Tibial artery (tissue), 4 donors: ENCODE measurements at regions not wholly inside any gene's neighbourhood (a gene's known extent, or its start where the extent isn't known, plus 50 kb on each side); places are given as distances from the start of the nearest gene placed in this dataset.

Experiments
- DNase-seq, 2 donors: peaks; one replicate each; pipeline ENCODE4 v3.0.0-alpha.2; 2019
- H3K27ac ChIP-seq, 2 donors: fragments of 200-600 bp; sonication (generic) in 1 of 2; 1 replicate in 1 of 2; 2 replicates in 1 of 2; pipeline ENCODE4 v1.5.1; 2018 to 2019; ENCODE audit warnings: mild to moderate bottlenecking in 1 of 2
- H3K27me3 ChIP-seq, 2 donors: fragments of 200-600 bp; sonication (generic) in 1 of 2; one replicate each; pipeline versions ENCODE4 v1.5.1 to v1.6.0; 2016 to 2019
- H3K36me3 ChIP-seq, 3 donors: fragments of 200-600 bp; sonication (generic) in 2 of 3; one replicate each; pipeline ENCODE4 v1.5.1; 2016 to 2019; ENCODE audit warnings: mild to moderate bottlenecking in 2 of 3
- H3K4me1 ChIP-seq, 4 donors: fragments of 200-600 bp; sonication (generic) in 2 of 4; 1 replicate in 3 of 4; 2 replicates in 1 of 4; pipeline ENCODE4 v1.5.1; 2016 to 2019
- H3K4me3 ChIP-seq, 2 donors: fragments of 200-600 bp; sonication (generic) in 1 of 2; 1 replicate in 1 of 2; 2 replicates in 1 of 2; pipeline ENCODE4 v1.5.1; 2018 to 2019; ENCODE audit warnings: mild to moderate bottlenecking in 2 of 2
- H3K9me3 ChIP-seq, 3 donors: fragments of 200-600 bp; sonication (generic) in 1 of 3; one replicate each; pipeline ENCODE4 v1.5.1; 2016 to 2019
- intact Hi-C: fragments of 100-400 bp; cut with DNase I; formaldehyde crosslinking; loops from one replicate; pipeline ENCODE4 v1.15.0; 2023; ENCODE audit warnings: low total_unique reads
- TF ChIP-seq, protein P1 (sequence below), 2 experiments: fragments of 200-600 bp in 1 of 2; fragments of 450-650 bp in 1 of 2; IDR thresholded peaks; one replicate each; pipeline ENCODE4 v1.5.1; 2017 to 2019; ENCODE audit warnings: antibody characterized with exemption in 2 of 2, mild to moderate bottlenecking in 1 of 2, moderate library complexity in 1 of 2

DNA sequence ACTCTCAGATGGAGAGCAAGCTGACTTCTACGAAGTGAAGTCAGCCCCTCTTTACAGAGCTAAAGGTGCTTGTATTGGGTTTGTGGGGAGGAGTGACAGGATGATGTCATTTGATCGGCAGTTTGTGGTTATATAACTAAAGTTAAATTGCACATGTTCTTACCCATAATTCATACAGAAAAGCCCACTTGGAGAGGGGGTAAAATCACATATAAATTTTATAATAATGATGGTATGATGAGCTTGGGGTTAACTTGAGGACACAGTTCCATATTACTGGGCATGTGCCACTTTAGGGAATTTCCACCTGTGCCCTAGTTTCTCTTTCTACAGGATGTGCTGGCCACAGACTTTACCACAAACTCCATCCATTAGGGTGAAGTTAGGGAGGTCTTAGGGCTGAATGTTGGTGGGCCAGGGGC lies 1178.6 kb upstream of the CDH9 start:
- TF ChIP-seq, protein P1, sequence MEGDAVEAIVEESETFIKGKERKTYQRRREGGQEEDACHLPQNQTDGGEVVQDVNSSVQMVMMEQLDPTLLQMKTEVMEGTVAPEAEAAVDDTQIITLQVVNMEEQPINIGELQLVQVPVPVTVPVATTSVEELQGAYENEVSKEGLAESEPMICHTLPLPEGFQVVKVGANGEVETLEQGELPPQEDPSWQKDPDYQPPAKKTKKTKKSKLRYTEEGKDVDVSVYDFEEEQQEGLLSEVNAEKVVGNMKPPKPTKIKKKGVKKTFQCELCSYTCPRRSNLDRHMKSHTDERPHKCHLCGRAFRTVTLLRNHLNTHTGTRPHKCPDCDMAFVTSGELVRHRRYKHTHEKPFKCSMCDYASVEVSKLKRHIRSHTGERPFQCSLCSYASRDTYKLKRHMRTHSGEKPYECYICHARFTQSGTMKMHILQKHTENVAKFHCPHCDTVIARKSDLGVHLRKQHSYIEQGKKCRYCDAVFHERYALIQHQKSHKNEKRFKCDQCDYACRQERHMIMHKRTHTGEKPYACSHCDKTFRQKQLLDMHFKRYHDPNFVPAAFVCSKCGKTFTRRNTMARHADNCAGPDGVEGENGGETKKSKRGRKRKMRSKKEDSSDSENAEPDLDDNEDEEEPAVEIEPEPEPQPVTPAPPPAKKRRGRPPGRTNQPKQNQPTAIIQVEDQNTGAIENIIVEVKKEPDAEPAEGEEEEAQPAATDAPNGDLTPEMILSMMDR (IDR thresholded peaks at IDR 0.05): no peak
- intact Hi-C loops: no loop called here
- Histone ChIP-seq H3K27ac (no peak overlapping the region), H3K4me1 (no peaks in the 10 kb centered on the region), H3K9me3 (no peaks in the 10 kb centered on the region), H3K27me3 (no peaks in the 10 kb centered on the region), H3K36me3 (no peaks in the 10 kb centered on the region), H3K4me3 (no peak overlapping the region)
- no peak for DNase-seq

DNA sequence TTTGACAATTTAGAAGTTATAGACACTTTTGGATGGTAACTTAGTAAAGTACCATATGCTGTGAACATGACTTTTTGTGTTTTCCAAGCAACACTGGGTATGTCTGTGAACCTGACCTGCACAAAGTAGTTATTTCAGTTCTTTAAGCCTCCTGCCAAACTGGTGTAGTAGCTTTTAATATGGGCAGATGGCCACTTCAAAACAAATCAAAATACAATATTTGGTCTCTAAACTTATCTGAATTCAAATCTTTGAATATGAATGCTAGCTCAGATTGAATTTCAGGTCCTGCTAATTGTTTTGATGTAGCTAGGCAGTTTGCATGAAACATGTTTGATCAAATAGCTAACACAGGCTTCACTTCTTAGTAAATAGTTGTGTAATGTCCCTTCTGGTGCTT lies 1176.7 kb upstream of the CDH9 start:
- no peaks in the 10 kb centered on the region for H3K27me3 ChIP-seq
- no peaks in the 10 kb centered on the region for H3K4me1 ChIP-seq
- no peaks in the 10 kb centered on the region for H3K36me3 ChIP-seq
- H3K27ac ChIP-seq: no peak overlapping the region
- no peak overlapping the region for H3K4me3 ChIP-seq
- intact Hi-C loops: no loop called here
- no peak for DNase-seq
- H3K9me3 ChIP-seq: no peaks in the 10 kb centered on the region
- TF ChIP-seq, protein P1 (IDR thresholded peaks at IDR 0.05): no peak

DNA sequence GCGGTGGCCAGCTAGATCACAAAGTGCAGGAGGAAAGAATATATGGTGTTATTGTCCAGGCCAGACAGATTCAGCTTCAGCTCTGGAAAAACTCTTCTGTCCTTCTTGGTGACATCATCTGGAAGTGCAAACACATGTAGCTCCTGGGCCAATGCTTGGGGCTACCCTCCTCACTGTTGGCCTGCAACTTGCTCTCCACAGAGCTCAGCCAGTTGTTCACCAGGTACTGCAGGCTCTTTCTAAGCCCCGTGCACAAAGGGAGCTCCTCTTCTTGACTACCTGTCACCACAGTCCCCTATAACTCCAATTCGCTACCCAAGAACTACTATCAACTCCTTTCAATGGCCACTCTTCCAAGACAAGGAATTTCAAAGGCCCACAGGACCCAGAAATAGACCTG lies 1175.9 kb upstream of the CDH9 start:
- Histone ChIP-seq H3K27me3 (no peaks in the 10 kb centered on the region), H3K27ac (no peak overlapping the region), H3K36me3 (no peaks in the 10 kb centered on the region), H3K9me3 (no peaks in the 10 kb centered on the region), H3K4me1 (no peaks in the 10 kb centered on the region), H3K4me3 (no peak overlapping the region)
- no peak for DNase-seq
- intact Hi-C loops: no loop called here
- TF ChIP-seq, protein P1 (IDR thresholded peaks at IDR 0.05): no peak

DNA sequence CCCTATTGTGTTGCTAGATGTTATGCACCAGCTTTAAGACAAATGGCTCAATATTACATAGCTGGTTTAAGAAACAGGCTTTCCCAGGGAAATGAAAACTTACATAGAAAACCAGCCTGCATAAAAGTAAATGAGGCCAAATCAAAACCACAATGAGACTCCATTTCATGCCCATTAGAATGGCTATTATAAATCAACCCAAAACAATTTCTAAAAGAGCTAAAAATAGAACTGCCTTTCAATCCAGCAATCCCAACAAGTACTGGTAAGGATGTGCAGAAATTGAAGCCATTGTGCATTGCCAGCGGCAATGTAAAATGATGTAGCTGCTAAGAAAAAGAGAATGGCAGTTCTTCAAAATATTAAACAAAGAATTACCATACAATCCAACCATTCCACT lies 1170.0 kb upstream of the CDH9 start:
- no peak overlapping the region for H3K4me3 ChIP-seq
- H3K36me3 ChIP-seq: no peaks in the 10 kb centered on the region
- no peaks in the 10 kb centered on the region for H3K4me1 ChIP-seq
- intact Hi-C loops: no loop called here
- H3K9me3 ChIP-seq: no peaks in the 10 kb centered on the region
- H3K27ac ChIP-seq: no peak overlapping the region
- H3K27me3 ChIP-seq: no peaks in the 10 kb centered on the region
- no peak for DNase-seq
- TF ChIP-seq, protein P1 (IDR thresholded peaks at IDR 0.05): no peak

DNA sequence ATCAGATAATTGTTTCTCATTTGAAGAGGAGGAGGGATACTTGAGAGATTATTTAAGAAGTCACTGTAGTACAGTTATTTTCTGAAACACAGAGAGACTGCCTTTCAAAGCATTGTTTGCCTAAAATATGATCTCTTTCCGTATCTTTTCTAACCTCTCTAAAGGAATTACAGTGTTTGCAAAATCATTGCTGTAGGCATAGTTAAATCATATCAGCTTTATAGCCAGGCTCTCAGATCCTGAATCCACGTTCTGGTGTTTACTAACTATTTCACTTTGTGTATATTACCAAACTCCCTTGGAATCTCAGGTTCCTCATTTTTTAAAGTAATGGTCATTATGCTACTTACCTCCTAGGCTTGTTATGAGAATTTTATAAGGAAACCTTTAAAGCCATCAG lies 1151.6 kb upstream of the CDH9 start:
- Histone ChIP-seq H3K4me3 (no peak overlapping the region), H3K4me1 (no peaks in the 10 kb centered on the region), H3K36me3 (no peaks in the 10 kb centered on the region), H3K27me3 (no peaks in the 10 kb centered on the region), H3K9me3 (no peaks in the 10 kb centered on the region), H3K27ac (no peak overlapping the region)
- intact Hi-C loops: no loop called here
- TF ChIP-seq, protein P1 (IDR thresholded peaks at IDR 0.05): no peak
- no peak for DNase-seq

DNA sequence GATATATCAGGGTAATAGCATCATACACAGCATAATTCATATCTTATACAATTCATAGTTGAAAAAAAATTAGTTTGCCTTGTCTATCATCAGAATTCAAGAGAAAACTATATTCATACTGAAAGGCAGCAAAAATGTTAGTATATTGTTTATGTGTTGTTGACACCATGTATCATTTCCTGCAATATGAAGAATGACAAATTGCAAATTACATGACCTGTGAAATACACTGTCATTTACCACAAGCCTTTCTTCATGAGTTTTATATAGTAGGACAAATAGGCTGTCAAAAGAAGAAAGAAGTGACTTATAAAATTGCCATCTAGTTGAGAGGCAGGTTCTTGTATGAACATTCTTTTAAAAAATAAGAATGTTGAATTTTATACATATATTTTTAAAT lies 1136.3 kb upstream of the CDH9 start:
- Histone ChIP-seq H3K9me3 (no peaks in the 10 kb centered on the region), H3K4me1 (no peaks in the 10 kb centered on the region), H3K27me3 (no peaks in the 10 kb centered on the region), H3K4me3 (no peak overlapping the region), H3K36me3 (no peaks in the 10 kb centered on the region), H3K27ac (no peak overlapping the region)
- intact Hi-C loops: no loop called here
- DNase-seq: no peak
- TF ChIP-seq, protein P1 (IDR thresholded peaks at IDR 0.05): no peak
